ENCODE measurements at regions not wholly inside any gene's neighbourhood (a gene's known extent, or its start where the extent isn't known, plus 50 kb on each side); places are given as distances from the start of the nearest gene placed in this dataset.

- no peak for DNase-seq (ENCODE audit: low read depth in 3 of 3, low spot score in 2 of 3)
These were observed 606.4 kb upstream of the ZNF804A start for GRCh38 chr2:183991968-183992367.

GRCh38 chr2:183993052-183993451 is 605.3 kb upstream of the ZNF804A start:
- DNase-seq (ENCODE audit: low read depth in 3 of 3, low spot score in 2 of 3) = no peak

GRCh38 chr2:183995632-183996031 is 602.7 kb upstream of the ZNF804A start:
- no peak for DNase-seq (ENCODE audit: low read depth in 3 of 3, low spot score in 2 of 3)

GRCh38 chr2:183996825-183997793 is 601.2 kb upstream of the ZNF804A start:
- DNase-seq (ENCODE audit: low read depth in 3 of 3, low spot score in 2 of 3) = no peak

GRCh38 chr2:183998041-183998796 is 600.1 kb upstream of the ZNF804A start:
- DNase-seq (ENCODE audit: low read depth in 3 of 3, low spot score in 2 of 3) = no peak

GRCh38 chr2:183998797-183999190 is 599.5 kb upstream of the ZNF804A start:
- no peak for DNase-seq (ENCODE audit: low read depth in 3 of 3, low spot score in 2 of 3)

GRCh38 chr2:184004289-184004947 is 593.9 kb upstream of the ZNF804A start:
- DNase-seq (ENCODE audit: low read depth in 3 of 3, low spot score in 2 of 3) = no peak

GRCh38 chr2:184004948-184005672 is 593.2 kb upstream of the ZNF804A start:
- no peak for DNase-seq (ENCODE audit: low read depth in 3 of 3, low spot score in 2 of 3)

GRCh38 chr2:184006998-184007397 is 591.3 kb upstream of the ZNF804A start:
- DNase-seq (ENCODE audit: low read depth in 3 of 3, low spot score in 2 of 3) = no peak

GRCh38 chr2:184026961-184027360 is 571.4 kb upstream of the ZNF804A start:
- DNase-seq (ENCODE audit: low read depth in 3 of 3, low spot score in 2 of 3) = no peak

- DNase-seq (ENCODE audit: low read depth in 3 of 3, low spot score in 2 of 3) = no peak
These were observed 568.1 kb upstream of the ZNF804A start for GRCh38 chr2:184030245-184030644.

GRCh38 chr2:184030989-184031388 is 567.3 kb upstream of the ZNF804A start:
- no peak for DNase-seq (ENCODE audit: low read depth in 3 of 3, low spot score in 2 of 3)

GRCh38 chr2:184031402-184032147 is 566.8 kb upstream of the ZNF804A start:
- no peak for DNase-seq (ENCODE audit: low read depth in 3 of 3, low spot score in 2 of 3)

GRCh38 chr2:184032983-184033382 is 565.3 kb upstream of the ZNF804A start:
- DNase-seq (ENCODE audit: low read depth in 3 of 3, low spot score in 2 of 3) = no peak

- DNase-seq (ENCODE audit: low read depth in 3 of 3, low spot score in 2 of 3) = no peak
These were observed 561.1 kb upstream of the ZNF804A start for GRCh38 chr2:184037273-184037672.

GRCh38 chr2:184039493-184039892 is 558.8 kb upstream of the ZNF804A start:
- no peak for DNase-seq (ENCODE audit: low read depth in 3 of 3, low spot score in 2 of 3)

- no peak for DNase-seq (ENCODE audit: low read depth in 3 of 3, low spot score in 2 of 3)
These were observed 558.1 kb upstream of the ZNF804A start for GRCh38 chr2:184040230-184040629.

GRCh38 chr2:184041077-184041476 is 557.3 kb upstream of the ZNF804A start:
- no peak for DNase-seq (ENCODE audit: low read depth in 3 of 3, low spot score in 2 of 3)

- no peak for DNase-seq (ENCODE audit: low read depth in 3 of 3, low spot score in 2 of 3)
These were observed 556.6 kb upstream of the ZNF804A start for GRCh38 chr2:184041777-184042176.

GRCh38 chr2:184047536-184047935 is 550.8 kb upstream of the ZNF804A start:
- DNase-seq (ENCODE audit: low read depth in 3 of 3, low spot score in 2 of 3) = no peak

All from right renal cortex interstitium (tissue), 3 donors.